CD14-positive monocyte (primary cell): ENCODE measurements at regions not wholly inside any gene's neighbourhood (a gene's known extent, or its start where the extent isn't known, plus 50 kb on each side); places are given as distances from the start of the nearest gene placed in this dataset.

Source experiments
- DNase-seq, 3 donors: peaks; one replicate each; pipeline ENCODE4 v3.0.0-alpha.2; 2011 to 2022
- H2AFZ ChIP-seq: 2 replicates; pipeline ENCODE4 v1.6.0; 2012; ENCODE audit warnings: mild to moderate bottlenecking, low read depth, low read length, inconsistent platforms; ENCODE audit not compliant: insufficient read depth, poor library complexity, severe bottlenecking
- H3K27ac ChIP-seq, 2 donors: 1 replicate in 1 of 2; 2 replicates in 1 of 2; pipeline ENCODE4 v1.5.1; 2012 to 2013; ENCODE audit warnings: low read length in 2 of 2, control low read depth in 1 of 2, inconsistent platforms in 1 of 2, low read depth in 1 of 2, mild to moderate bottlenecking in 1 of 2
- H3K27me3 ChIP-seq, 2 donors: one replicate each; pipeline versions ENCODE4 v1.6.0 to v1.6.1; 2011 to 2013; ENCODE audit warnings: low read length in 2 of 2; ENCODE audit not compliant: control insufficient read depth in 2 of 2, insufficient read depth in 2 of 2
- H3K36me3 ChIP-seq, 2 donors: replicated peaks in 1 of 2; 1 replicate in 1 of 2; 2 replicates in 1 of 2; pipeline versions ENCODE4 v1.5.1 to v1.6.1; 2012 to 2013; ENCODE audit warnings: low read length in 2 of 2, control low read depth in 1 of 2, inconsistent platforms in 1 of 2, mild to moderate bottlenecking in 1 of 2; ENCODE audit not compliant: insufficient read depth in 2 of 2, control insufficient read depth in 1 of 2
- H3K4me1 ChIP-seq, 2 donors: 1 replicate in 1 of 2; 2 replicates in 1 of 2; pipeline versions ENCODE4 v1.5.1 to v1.6.1; 2012 to 2013; ENCODE audit warnings: low read length in 2 of 2, control low read depth in 1 of 2, inconsistent platforms in 1 of 2, mild to moderate bottlenecking in 1 of 2, moderate library complexity in 1 of 2; ENCODE audit not compliant: insufficient read depth in 2 of 2, control insufficient read depth in 1 of 2
- H3K4me2 ChIP-seq: replicated peaks from 2 replicates; pipeline ENCODE3; 2012; ENCODE audit warnings: low read length, moderate library complexity, mild to moderate bottlenecking; ENCODE audit not compliant: poor library complexity, severe bottlenecking; ENCODE audit errors: extremely low read depth
- H3K4me3 ChIP-seq, 3 experiments: fragments of 200-600 bp in 1 of 3; sonication (generic) in 1 of 3; replicated peaks in 1 of 3; 1 replicate in 2 of 3; 2 replicates in 1 of 3; pipeline ENCODE4 v1.5.1; 2011 to 2013; ENCODE audit warnings: low read length in 3 of 3, mild to moderate bottlenecking in 3 of 3, control low read depth in 2 of 3, low read depth in 2 of 3, inconsistent platforms in 1 of 3, moderate library complexity in 1 of 3
- H3K79me2 ChIP-seq: 2 replicates; pipeline ENCODE4 v1.6.0; 2012; ENCODE audit warnings: mild to moderate bottlenecking, control low read depth, inconsistent platforms, low read length, moderate library complexity; ENCODE audit not compliant: insufficient read depth
- H3K9ac ChIP-seq: 2 replicates; pipeline ENCODE4 v1.6.0; 2017; ENCODE audit warnings: low read length, mild to moderate bottlenecking; ENCODE audit not compliant: insufficient read depth, poor library complexity, severe bottlenecking
- H3K9me3 ChIP-seq, 2 donors: replicated peaks in 1 of 2; 1 replicate in 1 of 2; 2 replicates in 1 of 2; pipeline versions ENCODE4 v1.5.1 to v1.6.1; 2012 to 2013; ENCODE audit warnings: low read length in 2 of 2, control low read depth in 1 of 2; ENCODE audit not compliant: control insufficient read depth in 1 of 2, insufficient read depth in 1 of 2
- H4K20me1 ChIP-seq: 2 replicates; pipeline ENCODE4 v1.6.0; 2012; ENCODE audit warnings: mild to moderate bottlenecking, low read length, control low read depth, moderate library complexity; ENCODE audit not compliant: insufficient read depth
- H3K27ac Mint-ChIP-seq, 7 donors: one replicate each; pipeline ENCODE4 v1.8.0; 2020; ENCODE audit warnings: mild to moderate bottlenecking in 7 of 7, mixed read lengths in 7 of 7, moderate library complexity in 6 of 7, inconsistent platforms in 2 of 7
- H3K27me3 Mint-ChIP-seq, 3 donors: one replicate each; pipeline ENCODE4 v1.8.0; 2021 to 2022; ENCODE audit warnings: low read depth in 3 of 3, mild to moderate bottlenecking in 3 of 3, mixed read lengths in 3 of 3, moderate library complexity in 3 of 3, inconsistent platforms in 1 of 3
- H3K36me3 Mint-ChIP-seq, 2 donors: one replicate each; pipeline ENCODE4 v1.8.0; 2020; ENCODE audit warnings: mixed read lengths in 2 of 2, inconsistent platforms in 1 of 2, mild to moderate bottlenecking in 1 of 2
- H3K4me1 Mint-ChIP-seq: one replicate; pipeline ENCODE4 v1.8.0; 2020; ENCODE audit warnings: mild to moderate bottlenecking, mixed read lengths
- H3K4me3 Mint-ChIP-seq, 2 donors: one replicate each; pipeline ENCODE4 v1.8.0; 2020; ENCODE audit warnings: mild to moderate bottlenecking in 2 of 2, mixed read lengths in 2 of 2, moderate library complexity in 1 of 2
- H3K9me3 Mint-ChIP-seq, 7 donors: one replicate each; pipeline ENCODE4 v1.8.0; 2020 to 2022; ENCODE audit warnings: mixed read lengths in 7 of 7, mild to moderate bottlenecking in 6 of 7, moderate library complexity in 6 of 7, inconsistent platforms in 2 of 7
- WGBS: methylation state at CpG from one replicate; pipeline ENCODE4 v1.1.5; 2013; ENCODE audit warnings: missing lambda C conversion rate; ENCODE audit not compliant: insufficient coverage; 5-methylcytosine and 5-hydroxymethylcytosine counted together
- intact Hi-C, 2 donors: fragments of 100-400 bp; cut with micrococcal nuclease; formaldehyde crosslinking; loops; one replicate each; pipeline versions ENCODE4 v1.15.0 to v1.15.1; 2023
- TF ChIP-seq, protein P1 (sequence below): fragments of 200-600 bp; IDR thresholded peaks from one replicate; pipeline ENCODE4 v1.8.0; 2022; ENCODE audit warnings: antibody characterized with exemption, mild to moderate bottlenecking

DNA sequence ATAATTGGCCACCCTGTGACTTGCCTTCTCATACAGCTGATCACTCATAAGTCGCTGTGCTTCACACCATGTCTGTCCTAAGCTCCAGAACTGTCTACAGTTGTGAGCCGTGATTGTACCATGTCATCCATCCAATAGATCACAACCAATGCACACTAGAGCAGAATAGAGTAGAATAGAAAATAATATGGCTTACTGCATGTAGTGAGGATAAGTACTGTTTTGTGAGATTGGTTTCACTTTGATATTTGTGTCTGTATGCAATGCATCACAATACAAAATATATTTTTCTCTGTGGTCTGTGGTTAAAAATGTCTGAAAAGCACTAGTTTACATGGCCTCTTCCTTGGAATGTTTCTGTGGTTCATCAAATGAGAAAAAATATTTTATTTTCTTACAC is 237.6 kb upstream of the PRKD1 start:
- no CpG with 5 or more reads among the region's 2 CpGs for WGBS
- Mint-ChIP-seq H3K4me1 (no peaks in the 10 kb centered on the region), H3K27me3 (no peaks in the 10 kb centered on the region), H3K9me3 (peaks cover 2 to 11% (median 6%) of the 10 kb centered on the region in 7 donors), H3K4me3 (no peak overlapping the region), H3K27ac (no peak overlapping the region), H3K36me3 (no peaks in the 10 kb centered on the region)
- no peak overlapping the region for H3K4me3 ChIP-seq
- no peaks in the 10 kb centered on the region for H3K36me3 ChIP-seq
- peaks cover 0 to 8% of the 10 kb centered on the region in 2 donors for H3K9me3 ChIP-seq
- no peak overlapping the region for H3K4me2 ChIP-seq
- no peak for DNase-seq
- H4K20me1 ChIP-seq = no peaks in the 10 kb centered on the region
- no peaks in the 10 kb centered on the region for H3K27me3 ChIP-seq
- intact Hi-C loops = no loop called here
- no peak overlapping the region for H3K9ac ChIP-seq
- H3K27ac ChIP-seq = no peak overlapping the region
- H3K4me1 ChIP-seq = no peaks in the 10 kb centered on the region
- H3K79me2 ChIP-seq = no peaks in the 10 kb centered on the region
- H2AFZ ChIP-seq = no peak overlapping the region
- TF ChIP-seq, protein P1, sequence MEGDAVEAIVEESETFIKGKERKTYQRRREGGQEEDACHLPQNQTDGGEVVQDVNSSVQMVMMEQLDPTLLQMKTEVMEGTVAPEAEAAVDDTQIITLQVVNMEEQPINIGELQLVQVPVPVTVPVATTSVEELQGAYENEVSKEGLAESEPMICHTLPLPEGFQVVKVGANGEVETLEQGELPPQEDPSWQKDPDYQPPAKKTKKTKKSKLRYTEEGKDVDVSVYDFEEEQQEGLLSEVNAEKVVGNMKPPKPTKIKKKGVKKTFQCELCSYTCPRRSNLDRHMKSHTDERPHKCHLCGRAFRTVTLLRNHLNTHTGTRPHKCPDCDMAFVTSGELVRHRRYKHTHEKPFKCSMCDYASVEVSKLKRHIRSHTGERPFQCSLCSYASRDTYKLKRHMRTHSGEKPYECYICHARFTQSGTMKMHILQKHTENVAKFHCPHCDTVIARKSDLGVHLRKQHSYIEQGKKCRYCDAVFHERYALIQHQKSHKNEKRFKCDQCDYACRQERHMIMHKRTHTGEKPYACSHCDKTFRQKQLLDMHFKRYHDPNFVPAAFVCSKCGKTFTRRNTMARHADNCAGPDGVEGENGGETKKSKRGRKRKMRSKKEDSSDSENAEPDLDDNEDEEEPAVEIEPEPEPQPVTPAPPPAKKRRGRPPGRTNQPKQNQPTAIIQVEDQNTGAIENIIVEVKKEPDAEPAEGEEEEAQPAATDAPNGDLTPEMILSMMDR = no peak

GRCh38 chr14:30177781-30178180 is 250.1 kb upstream of the PRKD1 start:
- H3K27me3 Mint-ChIP-seq = no peaks in the 10 kb centered on the region
- Histone ChIP-seq H3K4me3 (no peak overlapping the region), H3K27me3 (no peaks in the 10 kb centered on the region), H3K36me3 (no peaks in the 10 kb centered on the region), H3K9me3 (no peaks in the 10 kb centered on the region), H3K4me2 (no peak overlapping the region), H3K9ac (no peak overlapping the region), H3K4me1 (no peaks in the 10 kb centered on the region), H3K79me2 (no peaks in the 10 kb centered on the region), H3K27ac (no peak overlapping the region), H2AFZ (no peak overlapping the region), H4K20me1 (no peaks in the 10 kb centered on the region)
- intact Hi-C loops = no loop called here
- no peak overlapping the region for H3K4me3 Mint-ChIP-seq
- WGBS = no CpG with 5 or more reads among the region's 1 CpG
- TF ChIP-seq, protein P1 = no peak
- H3K36me3 Mint-ChIP-seq = no peaks in the 10 kb centered on the region
- no peaks in the 10 kb centered on the region for H3K4me1 Mint-ChIP-seq
- H3K9me3 Mint-ChIP-seq = peaks cover 0 to 4% (median 3%) of the 10 kb centered on the region in 7 donors
- no peak overlapping the region for H3K27ac Mint-ChIP-seq
- no peak for DNase-seq
